HCT116 (cell line): ENCODE measurements at regions not wholly inside any gene's neighbourhood (a gene's known extent, or its start where the extent isn't known, plus 50 kb on each side); places are given as distances from the start of the nearest gene placed in this dataset.
"Not testable (repeated sequence)": the region's sequence is repeated elsewhere in the genome, so short reads cannot be mapped to it uniquely, and the experiment has no call there.

Source experiments
- ATAC-seq: fragments of 200-7000 bp; cut with Tn5 transposase; 2 replicates; pipeline ENCODE4 v1.9.1; 2020; ENCODE audit warnings: mild to moderate bottlenecking, moderate library complexity
- BruUV-seq: library from RNA; stranded (reverse); fragments of 400-500 nt; replicated peaks from 2 replicates; lab custom pipeline; 2021; lab: Mats Ljungman, UMichigan
- CTCF ChIA-PET: fragments of 300-600 bp; sonication (Branson Sonifier 250); formaldehyde crosslinking; loops from one replicate; lab custom pipeline; 2021; ENCODE audit warnings: antibody characterized with exemption; lab: Charles Lee
- POLR2A ChIA-PET: fragments of 300-600, 350-600 bp; sonication (Branson Sonifier 250); formaldehyde crosslinking; loops from one replicate; lab custom pipeline; 2021; ENCODE audit warnings: antibody characterized with exemption; lab: Charles Lee
- RAD21 ChIA-PET, 2 experiments: fragments of 300-600 bp; sonication (Branson Sonifier 250); formaldehyde crosslinking; loops; one replicate each; lab custom pipeline; 2023; ENCODE audit warnings: low total read pairs in 2 of 2; ENCODE audit not compliant: uncharacterized antibody in 2 of 2, unreplicated experiment in 2 of 2, low non-redundant PET in 1 of 2; lab: Charles Lee
- DNase-seq: peaks from one replicate; pipeline ENCODE4 v3.0.0-alpha.2; 2010; ENCODE audit warnings: low read depth, low spot score
- H2AFZ ChIP-seq: fragments of 200-600 bp; shearing (Covaris generic), sonication (generic); 2 replicates; pipeline ENCODE4 v1.6.1; 2017; ENCODE audit warnings: low read depth, mixed run types, mixed read lengths, antibody characterized with exemption, low read length; ENCODE audit not compliant: poor library complexity, severe bottlenecking
- H3K27ac ChIP-seq: 2 replicates; pipeline ENCODE4 v1.5.1; 2012; ENCODE audit warnings: low read depth, low read length
- H3K27me3 ChIP-seq: fragments of 200-600 bp; sonication (generic); 2 replicates; pipeline ENCODE4 v1.6.1; 2016; ENCODE audit warnings: mixed run types, low read length, mixed read lengths; ENCODE audit not compliant: insufficient read depth
- H3K36me3 ChIP-seq, 2 experiments: fragments of 200-500 bp in 1 of 2; fragments of 200-600 bp in 1 of 2; sonication (Bioruptor generic) in 1 of 2; sonication (generic) in 1 of 2; 2 replicates each; pipeline versions ENCODE4 v1.5.1 to v1.6.1; 2014 to 2016; ENCODE audit warnings: low read length in 2 of 2, inconsistent platforms in 1 of 2, mixed read lengths in 1 of 2, mixed run types in 1 of 2; ENCODE audit not compliant: insufficient read depth in 2 of 2, control insufficient read depth in 1 of 2
- H3K4me1 ChIP-seq, 2 experiments: fragments of 200-600 bp in 1 of 2; sonication (generic) in 1 of 2; 2 replicates each; pipeline versions ENCODE4 v1.5.1 to v1.6.1; 2012 to 2017; ENCODE audit warnings: low read length in 2 of 2, inconsistent platforms in 1 of 2, mild to moderate bottlenecking in 1 of 2, mixed read lengths in 1 of 2, mixed run types in 1 of 2, moderate library complexity in 1 of 2; ENCODE audit not compliant: insufficient read depth in 2 of 2, control insufficient read depth in 1 of 2
- H3K4me2 ChIP-seq: fragments of 200-600 bp; sonication (generic); 2 replicates; pipeline ENCODE4 v1.6.1; 2017; ENCODE audit warnings: mixed run types, low read length, mixed read lengths
- H3K4me3 ChIP-seq, 2 experiments: fragments of 200-600 bp in 1 of 2; sonication (generic) in 1 of 2; replicated peaks in 1 of 2; 2 replicates each; pipeline ENCODE4 v1.5.1; 2011 to 2016; ENCODE audit warnings: low read length in 2 of 2, control low read depth in 1 of 2, low read depth in 1 of 2, mild to moderate bottlenecking in 1 of 2, mixed read lengths in 1 of 2, mixed run types in 1 of 2
- H3K79me2 ChIP-seq: fragments of 200-600 bp; sonication (generic); 2 replicates; pipeline ENCODE4 v1.6.1; 2017; ENCODE audit warnings: mild to moderate bottlenecking, mixed run types, low read length, moderate library complexity, mixed read lengths; ENCODE audit not compliant: insufficient read depth
- H3K9ac ChIP-seq: fragments of 200-600 bp; sonication (generic); 2 replicates; pipeline ENCODE4 v1.6.1; 2016; ENCODE audit warnings: low read length, mixed read lengths
- H3K9me2 ChIP-seq: fragments of 200-600 bp; sonication (generic), shearing (Covaris generic); 2 replicates; pipeline ENCODE4 v1.6.1; 2017; ENCODE audit warnings: mixed run types, mild to moderate bottlenecking, moderate library complexity; ENCODE audit not compliant: insufficient read depth
- H3K9me3 ChIP-seq, 2 experiments: fragments of 200-500 bp in 1 of 2; fragments of 200-600 bp in 1 of 2; sonication (Bioruptor generic) in 1 of 2; sonication (generic) in 1 of 2; 2 replicates each; pipeline ENCODE4 v1.6.1; 2014 to 2017; ENCODE audit warnings: low read length in 2 of 2, mixed read lengths in 2 of 2, inconsistent platforms in 1 of 2, low read depth in 1 of 2, mild to moderate bottlenecking in 1 of 2, mixed run types in 1 of 2, moderate library complexity in 1 of 2; ENCODE audit not compliant: control insufficient read depth in 1 of 2, insufficient read depth in 1 of 2
- H4K20me1 ChIP-seq: fragments of 200-600 bp; sonication (generic), shearing (Covaris generic); 2 replicates; pipeline ENCODE4 v1.6.1; 2017; ENCODE audit warnings: mixed run types, mild to moderate bottlenecking, moderate library complexity; ENCODE audit not compliant: insufficient read depth
- CBX3 ChIP-seq: IDR thresholded peaks from 2 replicates; pipeline ENCODE4 v1.6.1; 2012; ENCODE audit warnings: low read depth
- CEBPB ChIP-seq: IDR thresholded peaks from 2 replicates; pipeline ENCODE4 v1.6.1; 2012; ENCODE audit warnings: low read depth
- CTCF ChIP-seq, 3 experiments: fragments of 200-600 bp in 1 of 3; sonication (generic) in 1 of 3; IDR thresholded peaks in 2 of 3; conservative IDR thresholded peaks in 1 of 3; 2 replicates each; pipeline ENCODE4 v1.5.1; 2012 to 2017; ENCODE audit warnings: low read depth in 2 of 3, low read length in 2 of 3, antibody characterized with exemption in 1 of 3, borderline replicate concordance in 1 of 3, control low read depth in 1 of 3, mild to moderate bottlenecking in 1 of 3, mixed read lengths in 1 of 3, mixed run types in 1 of 3, moderate library complexity in 1 of 3; ENCODE audit not compliant: insufficient read depth in 1 of 3
- EZH2 ChIP-seq: fragments of 200-600 bp; sonication (generic); IDR thresholded peaks from 2 replicates; pipeline ENCODE4 v1.6.1; 2017; ENCODE audit warnings: antibody characterized with exemption, mixed run types
- EZH2phosphoT487 ChIP-seq: fragments of 200-600 bp; IDR thresholded peaks from 2 replicates; pipeline ENCODE4 v1.6.1; 2018; ENCODE audit warnings: antibody characterized with exemption, borderline replicate concordance
- FOSL1 ChIP-seq: IDR thresholded peaks from 2 replicates; pipeline ENCODE4 v1.6.1; 2012; ENCODE audit warnings: low read depth
- MAX ChIP-seq: IDR thresholded peaks from 2 replicates; pipeline ENCODE4 v1.6.1; 2012
- TCF7L2 ChIP-seq: IDR thresholded peaks from 2 replicates; pipeline ENCODE4 v1.7.0; 2011; ENCODE audit warnings: borderline replicate concordance, inconsistent platforms; ENCODE audit not compliant: insufficient read depth, insufficient read length; ENCODE audit errors: extremely low read depth
- ZNF274 ChIP-seq: fragments of 200-500 bp; sonication (Bioruptor generic); IDR thresholded peaks from 2 replicates; pipeline ENCODE4 v1.6.1; 2014; ENCODE audit warnings: mild to moderate bottlenecking, low read depth, low read length, inconsistent platforms
- intact Hi-C: fragments of 100-400 bp; cut with micrococcal nuclease; formaldehyde crosslinking; loops from 2 replicates; pipeline ENCODE4 v1.10.0; 2022
- TF ChIP-seq, protein P1 (sequence below): IDR thresholded peaks from 2 replicates; pipeline ENCODE4 v1.6.1; 2012

GRCh38 chr6:140376209-140376608 is 1001.8 kb upstream of the CITED2 start (continued):
- TF ChIP-seq CTCF (IDR thresholded peaks at IDR 0.05 in 2 of 3, conservative IDR thresholded peaks at IDR 0.05 in 1 of 3; ENCODE audit: borderline replicate concordance in 1 of 3, insufficient read depth in 1 of 3, low read depth in 2 of 3, low read length in 2 of 3) (no peak), ZNF274 (no peak), MAX (no peak), CEBPB (no peak)

DNA sequence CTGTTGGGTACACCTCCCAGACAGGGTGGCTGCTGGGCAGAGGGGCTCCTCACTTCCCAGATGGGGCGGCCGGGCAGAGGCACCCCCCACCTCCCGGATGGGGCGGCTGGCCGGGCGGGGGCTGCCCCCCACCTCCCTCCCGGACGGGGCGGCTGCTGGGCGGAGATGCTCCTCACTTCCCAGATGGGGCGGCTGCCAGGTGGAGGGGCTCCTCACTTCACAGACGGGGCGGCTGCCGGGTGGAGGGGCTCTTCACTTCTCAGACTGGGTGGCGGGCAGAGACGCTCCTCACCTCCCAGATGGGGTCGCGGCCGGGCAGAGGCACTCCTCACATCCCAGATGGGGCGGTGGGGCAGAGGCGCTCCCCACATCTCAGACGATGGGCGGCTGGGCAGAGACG is 999.3 kb upstream of the CITED2 start:
- BruUV-seq, RAD21 ChIA-PET, POLR2A ChIA-PET, H3K36me3 ChIP-seq, H3K4me2 ChIP-seq, H3K4me1 ChIP-seq, H3K9ac ChIP-seq, H3K79me2 ChIP-seq, CTCF ChIA-PET, H3K27me3 ChIP-seq, intact Hi-C loops, H3K9me3 ChIP-seq, H3K4me3 ChIP-seq, H3K27ac ChIP-seq, H2AFZ ChIP-seq, H4K20me1 ChIP-seq, ATAC-seq, DNase-seq, H3K9me2 ChIP-seq: not testable (repeated sequence)

DNA sequence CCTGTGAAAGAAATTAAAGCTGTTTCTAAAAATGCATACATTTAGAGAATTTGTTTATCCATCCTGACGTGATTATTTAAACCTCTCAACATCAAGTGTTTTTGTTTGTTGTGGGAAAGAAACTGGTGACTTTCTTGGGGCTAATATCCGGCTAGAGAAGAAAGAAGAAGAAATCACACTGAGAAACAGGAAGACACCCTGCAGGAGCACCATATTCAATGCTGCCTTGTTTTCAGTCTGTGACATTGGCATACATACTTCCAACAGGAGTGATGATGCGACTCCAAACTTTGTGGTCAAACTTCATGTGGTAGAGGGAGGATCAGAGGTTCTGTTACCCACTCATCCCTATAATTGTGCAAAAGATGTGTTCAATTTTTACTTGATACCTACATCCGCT is 997.6 kb upstream of the CITED2 start:
- BruUV-seq, result no TSS peak
- Histone ChIP-seq H4K20me1 (no peaks in the 10 kb centered on the region), H3K9ac (no peak overlapping the region), H3K4me1 (peaks cover 0 to under 1% of the 10 kb centered on the region in 2 experiments; a peak in 2 of 4 replicates), H2AFZ (no peak overlapping the region), H3K36me3 (no peaks in the 10 kb centered on the region), H3K27me3 (no peaks in the 10 kb centered on the region), H3K4me3 (no peak overlapping the region), H3K9me3 (no peaks in the 10 kb centered on the region), H3K79me2 (no peaks in the 10 kb centered on the region), H3K4me2 (no peak overlapping the region), H3K27ac (no peak overlapping the region), H3K9me2 (peaks cover 2% of the 10 kb centered on the region; the same call in 1 of the 2 replicates)
- ATAC-seq (no peak), DNase-seq (no peak)
- CTCF ChIA-PET, result no interaction called here
- RAD21 ChIA-PET, result no interaction called here
- POLR2A ChIA-PET, result no interaction called here
- intact Hi-C loops, result no loop called here
- TF ChIP-seq, protein P1, sequence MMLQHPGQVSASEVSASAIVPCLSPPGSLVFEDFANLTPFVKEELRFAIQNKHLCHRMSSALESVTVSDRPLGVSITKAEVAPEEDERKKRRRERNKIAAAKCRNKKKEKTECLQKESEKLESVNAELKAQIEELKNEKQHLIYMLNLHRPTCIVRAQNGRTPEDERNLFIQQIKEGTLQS, result no peak
- TF ChIP-seq EZH2phosphoT487 (no peak), CBX3 (no peak), EZH2 (no peak), TCF7L2 (no peak), FOSL1 (no peak)
